RWPE2 (cell line): ENCODE measurements at regions not wholly inside any gene's neighbourhood (a gene's known extent, or its start where the extent isn't known, plus 50 kb on each side); places are given as distances from the start of the nearest gene placed in this dataset.
"Not testable (repeated sequence)": the region's sequence is repeated elsewhere in the genome, so short reads cannot be mapped to it uniquely, and the experiment has no call there.

Experiments used
- ATAC-seq: fragments of 200-7000 bp; cut with Tn5 transposase; 3 replicates; pipeline ENCODE4 v1.9.1; 2021; ENCODE audit warnings: low read depth
- DNase-seq: peaks from one replicate; pipeline ENCODE4 v3.0.0-alpha.2; 2020; ENCODE audit warnings: low spot score
- H3K27ac ChIP-seq: fragments of 450-650 bp; 2 replicates; pipeline ENCODE4 v1.5.1; 2017; ENCODE audit warnings: mild to moderate bottlenecking; ENCODE audit not compliant: poor library complexity, severe bottlenecking
- H3K27me3 ChIP-seq: fragments of 250-450 bp; sonication (Bioruptor Pico); 2 replicates; pipeline ENCODE4 v1.5.1; 2021; ENCODE audit warnings: mild to moderate bottlenecking, moderate library complexity; ENCODE audit not compliant: insufficient read depth, poor library complexity, severe bottlenecking
- H3K36me3 ChIP-seq: fragments of 250-450 bp; sonication (Bioruptor Pico); 2 replicates; pipeline ENCODE4 v1.5.1; 2020; ENCODE audit warnings: low read depth, mild to moderate bottlenecking, moderate library complexity
- H3K4me1 ChIP-seq: fragments of 250-450 bp; sonication (Bioruptor Pico); 2 replicates; pipeline ENCODE4 v1.5.1; 2021; ENCODE audit warnings: mild to moderate bottlenecking, moderate library complexity; ENCODE audit not compliant: insufficient read depth, poor library complexity, severe bottlenecking
- H3K4me3 ChIP-seq: fragments of 250-450 bp; sonication (Bioruptor Pico); 2 replicates; pipeline ENCODE4 v1.5.1; 2021; ENCODE audit warnings: mild to moderate bottlenecking, moderate library complexity; ENCODE audit not compliant: severe bottlenecking
- H3K9me3 ChIP-seq: fragments of 250-450 bp; sonication (Bioruptor Pico); 2 replicates; pipeline ENCODE4 v1.5.1; 2021; ENCODE audit warnings: mild to moderate bottlenecking, moderate library complexity; ENCODE audit not compliant: severe bottlenecking
- CTCF ChIP-seq: fragments of 450-650 bp; IDR thresholded peaks from one replicate; pipeline ENCODE4 v1.5.1; 2017; ENCODE audit warnings: mild to moderate bottlenecking, moderate library complexity; ENCODE audit not compliant: poor library complexity, severe bottlenecking

GRCh38 chr18:73004260-73004659 is 136.5 kb upstream of the NETO1 start:
- no peak for DNase-seq
- Histone ChIP-seq H3K27ac (no peak overlapping the region), H3K9me3 (no peaks in the 10 kb centered on the region), H3K4me1 (peaks cover 38% of the 10 kb centered on the region), H3K27me3 (no peaks in the 10 kb centered on the region), H3K4me3 (no peak overlapping the region), H3K36me3 (no peaks in the 10 kb centered on the region)
- TF ChIP-seq CTCF = no peak
- no peak for ATAC-seq

- Histone ChIP-seq H3K36me3 (no peaks in the 10 kb centered on the region), H3K4me3 (no peak overlapping the region), H3K4me1 (peaks cover 27% of the 10 kb centered on the region), H3K9me3 (no peaks in the 10 kb centered on the region), H3K27me3 (no peaks in the 10 kb centered on the region), H3K27ac (peak overlapping the region; percentile 71)
- ATAC-seq (peak; percentile 67), DNase-seq (no peak)
- TF ChIP-seq CTCF = no peak
Measured at GRCh38 chr18:72999971-73000607, 132.3 kb upstream of the NETO1 start.

- peak; percentile 83 for ATAC-seq
- H3K27ac ChIP-seq = peak overlapping the region; percentile 55
- H3K4me1 ChIP-seq = peaks cover 33% of the 10 kb centered on the region
- no peak for DNase-seq
- H3K36me3 ChIP-seq = no peaks in the 10 kb centered on the region
- no peaks in the 10 kb centered on the region for H3K27me3 ChIP-seq
- H3K4me3 ChIP-seq = no peak overlapping the region
- no peak for TF ChIP-seq CTCF
- no peaks in the 10 kb centered on the region for H3K9me3 ChIP-seq
Measured at GRCh38 chr18:72995558-72995957, 127.8 kb upstream of the NETO1 start.

GRCh38 chr18:72993250-72993649 is 125.5 kb upstream of the NETO1 start:
- Histone ChIP-seq H3K4me3 (no peak overlapping the region), H3K9me3 (no peaks in the 10 kb centered on the region), H3K27me3 (no peaks in the 10 kb centered on the region), H3K27ac (no peak overlapping the region), H3K36me3 (no peaks in the 10 kb centered on the region), H3K4me1 (peaks cover 20% of the 10 kb centered on the region)
- TF ChIP-seq CTCF = no peak
- ATAC-seq = no peak
- no peak for DNase-seq

GRCh38 chr18:72991379-72991778 is 123.6 kb upstream of the NETO1 start:
- Histone ChIP-seq H3K4me3 (no peak overlapping the region), H3K27ac (no peak overlapping the region), H3K9me3 (no peaks in the 10 kb centered on the region), H3K4me1 (peaks cover 23% of the 10 kb centered on the region), H3K36me3 (no peaks in the 10 kb centered on the region), H3K27me3 (no peaks in the 10 kb centered on the region)
- TF ChIP-seq CTCF = no peak
- ATAC-seq = no peak
- no peak for DNase-seq

GRCh38 chr18:72987570-72987969 is 119.8 kb upstream of the NETO1 start:
- H3K27ac ChIP-seq, H3K27me3 ChIP-seq, DNase-seq, ATAC-seq, H3K4me3 ChIP-seq, H3K9me3 ChIP-seq, H3K36me3 ChIP-seq, H3K4me1 ChIP-seq: not testable (repeated sequence)
